NCI-H2196 treated with DMSO at 0.1 percent for 48 hours (cell line): ENCODE measurements at regions not wholly inside any gene's neighbourhood (a gene's known extent, or its start where the extent isn't known, plus 50 kb on each side); places are given as distances from the start of the nearest gene placed in this dataset.

Source experiments
- DNase-seq: peaks from one replicate; lab custom pipeline; 2025; ENCODE audit not compliant: unreplicated experiment; lab: John Stamatoyannopoulos, UW

DNA sequence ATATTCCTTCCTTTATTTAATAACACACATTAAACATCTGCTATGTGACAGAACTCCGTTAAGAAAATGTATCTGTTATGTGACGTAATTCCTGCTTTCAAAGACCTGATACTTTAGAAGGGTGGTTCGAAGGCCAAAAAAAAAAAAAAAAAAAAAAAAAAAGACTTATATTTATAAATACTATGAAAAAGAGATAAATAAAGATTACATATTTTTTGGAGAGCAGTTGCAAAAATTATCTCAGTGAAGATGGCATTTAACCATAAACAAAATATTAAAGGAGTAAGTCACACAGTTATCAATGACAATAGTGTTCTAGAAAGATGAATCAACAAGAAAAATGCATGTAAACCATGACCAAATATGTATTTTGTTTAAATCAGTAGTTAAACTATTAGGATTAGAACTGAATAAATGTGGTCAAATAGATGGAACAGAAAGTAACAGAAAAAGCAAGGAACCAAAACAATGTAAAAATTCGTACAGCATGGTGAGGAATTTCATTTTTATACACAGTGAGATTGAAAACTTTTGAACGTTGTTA is 612.3 kb upstream of the SLITRK5 start:
- no peak for DNase-seq

GRCh38 chr13:87078947-87079795 is 592.0 kb upstream of the SLITRK5 start:
- DNase-seq: no peak

GRCh38 chr13:87080100-87080779 is 590.9 kb upstream of the SLITRK5 start:
- no peak for DNase-seq

DNA sequence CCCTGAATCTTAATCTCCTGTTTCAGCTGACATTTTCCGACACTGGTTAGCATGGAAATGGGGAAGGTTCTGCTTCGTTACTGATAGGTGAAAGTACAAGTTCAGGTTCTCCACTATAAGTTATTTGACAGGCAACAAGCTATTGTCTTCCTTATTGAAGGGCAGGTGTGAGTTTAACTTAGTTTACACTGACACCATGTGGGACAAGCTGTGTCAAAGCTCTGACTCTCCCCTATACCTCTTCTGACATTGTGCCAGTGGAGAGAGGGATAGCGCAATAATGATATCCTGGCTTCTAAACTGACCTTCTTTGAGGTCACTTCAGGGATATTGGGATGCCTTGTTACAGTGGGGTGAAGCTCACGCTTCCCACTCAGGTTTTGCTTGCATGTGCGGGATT is 587.0 kb upstream of the SLITRK5 start:
- DNase-seq: no peak

- DNase-seq: no peak
Measured at GRCh38 chr13:87087741-87088140, 583.4 kb upstream of the SLITRK5 start.

DNA sequence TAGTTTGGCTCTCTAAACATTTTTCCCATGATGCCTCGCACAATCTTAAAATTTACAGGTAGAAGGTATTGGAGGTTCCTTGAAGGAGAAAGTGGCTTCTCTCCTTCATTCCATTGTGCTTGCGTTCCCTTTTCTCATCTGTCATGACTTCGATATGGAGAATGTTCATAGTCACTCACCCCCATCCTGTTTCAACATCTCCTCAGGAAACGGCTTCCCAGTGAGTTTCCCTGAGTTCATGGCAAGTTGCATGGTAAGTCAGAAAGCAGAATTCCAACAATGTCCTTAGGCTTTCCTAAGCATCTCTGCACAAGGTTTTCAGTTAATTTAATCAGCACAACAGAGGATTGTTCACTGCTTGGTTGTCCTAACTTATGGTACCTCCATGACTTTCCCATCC is 581.8 kb upstream of the SLITRK5 start:
- no peak for DNase-seq

DNA sequence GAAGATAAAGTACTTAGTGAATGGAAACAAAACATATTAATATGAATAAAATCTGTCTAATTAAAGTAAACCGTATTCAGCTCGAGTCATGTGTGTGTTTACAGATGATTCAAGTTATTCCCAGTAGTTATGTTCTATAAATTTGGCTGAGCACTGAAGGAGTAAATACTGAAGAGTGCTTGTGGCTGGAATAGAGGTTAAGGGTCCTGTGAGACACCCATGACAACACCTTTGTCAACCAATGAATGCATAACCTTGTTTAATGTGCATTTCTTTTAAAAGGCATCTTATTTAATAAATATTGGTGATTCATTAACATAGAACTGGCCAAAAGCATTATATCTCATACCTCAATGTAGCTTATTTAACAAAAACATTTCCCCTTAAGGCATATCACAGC is 577.8 kb upstream of the SLITRK5 start:
- DNase-seq: no peak

GRCh38 chr13:87094646-87095045 is 576.5 kb upstream of the SLITRK5 start:
- no peak for DNase-seq

- DNase-seq: no peak
Measured at GRCh38 chr13:87100431-87100830, 570.7 kb upstream of the SLITRK5 start.

- DNase-seq: no peak
Measured at GRCh38 chr13:87107651-87108050, 563.5 kb upstream of the SLITRK5 start.

- no peak for DNase-seq
Measured at GRCh38 chr13:87120476-87120875, 550.7 kb upstream of the SLITRK5 start.

- no peak for DNase-seq
Measured at GRCh38 chr13:87122551-87122950, 548.6 kb upstream of the SLITRK5 start.

DNA sequence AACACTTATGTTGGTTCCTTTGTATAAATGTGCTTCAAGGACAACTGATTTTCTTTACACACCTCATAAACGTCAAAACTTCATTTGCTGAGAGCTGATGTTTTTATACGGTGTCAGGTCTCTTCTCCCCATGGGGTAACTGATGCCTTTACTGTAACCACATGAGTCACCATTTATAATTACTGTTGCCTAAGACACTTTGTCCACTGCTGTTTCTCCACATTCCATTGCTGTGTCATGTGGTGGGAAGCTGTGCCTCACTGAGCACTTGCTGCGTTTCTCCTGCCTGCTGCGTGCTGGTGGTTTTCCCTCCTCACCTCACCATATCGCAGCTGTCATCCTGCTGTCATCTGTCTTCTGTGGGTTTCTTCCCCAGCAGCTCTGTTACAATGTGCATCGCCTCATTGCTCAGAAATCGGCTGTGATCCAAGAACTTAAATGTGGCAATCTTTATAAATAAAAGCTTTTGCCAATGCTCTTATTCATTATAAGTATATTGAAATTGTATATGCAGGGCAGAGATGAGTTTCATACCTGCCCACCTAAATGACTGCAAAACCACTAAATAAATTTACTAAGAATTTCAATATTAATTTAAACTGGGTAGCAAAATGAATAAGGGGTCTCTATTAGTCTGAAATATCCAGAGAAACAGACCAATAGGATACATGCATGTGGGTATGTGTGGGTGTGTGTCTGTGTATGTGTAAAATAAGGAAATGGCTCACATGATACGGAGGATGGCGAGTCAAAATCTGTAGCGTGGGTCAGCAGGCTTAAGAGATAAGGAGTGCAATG is 547.0 kb upstream of the SLITRK5 start:
- DNase-seq: no peak

DNA sequence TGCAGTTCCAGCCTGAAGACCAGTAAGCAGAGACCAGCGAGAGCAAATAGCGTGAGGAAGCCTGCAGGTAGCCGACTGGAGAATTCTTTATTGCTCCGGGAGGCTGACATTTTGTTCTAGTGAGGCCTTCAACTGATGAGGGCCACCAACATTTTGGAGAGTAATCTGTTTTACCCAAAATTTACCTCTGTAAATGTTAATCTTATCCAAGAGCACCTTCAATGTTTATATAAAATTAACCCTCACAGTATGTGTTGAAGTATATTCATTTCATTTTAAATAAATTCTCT is 546.4 kb upstream of the SLITRK5 start:
- DNase-seq: no peak

- no peak for DNase-seq
Measured at GRCh38 chr13:87128036-87128435, 543.1 kb upstream of the SLITRK5 start.

- no peak for DNase-seq
Measured at GRCh38 chr13:87128491-87128890, 542.7 kb upstream of the SLITRK5 start.

- no peak for DNase-seq
Measured at GRCh38 chr13:87129602-87130300, 541.4 kb upstream of the SLITRK5 start.

GRCh38 chr13:87130423-87130822 is 540.7 kb upstream of the SLITRK5 start:
- DNase-seq: no peak

DNA sequence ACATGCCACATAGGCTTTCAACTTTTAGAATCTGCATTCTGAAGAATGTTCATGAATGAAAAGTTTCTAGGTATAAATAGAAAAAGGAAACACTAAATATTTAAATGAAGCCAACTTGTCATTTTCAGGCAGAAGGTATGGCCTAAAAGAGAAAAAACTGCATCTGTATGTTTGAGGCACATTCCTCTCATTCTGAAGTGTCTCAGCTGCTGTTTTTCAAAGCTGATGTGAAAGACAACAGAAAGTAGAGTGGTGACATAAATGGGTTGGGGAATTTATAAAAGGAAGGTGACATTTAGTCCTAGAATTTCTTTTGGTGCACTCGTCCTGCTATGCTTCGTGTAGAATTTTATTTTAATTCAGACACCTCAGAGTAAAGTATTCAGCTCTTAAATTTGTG is 539.6 kb upstream of the SLITRK5 start:
- DNase-seq: no peak

GRCh38 chr13:87138866-87139265 is 532.3 kb upstream of the SLITRK5 start:
- DNase-seq: no peak

DNA sequence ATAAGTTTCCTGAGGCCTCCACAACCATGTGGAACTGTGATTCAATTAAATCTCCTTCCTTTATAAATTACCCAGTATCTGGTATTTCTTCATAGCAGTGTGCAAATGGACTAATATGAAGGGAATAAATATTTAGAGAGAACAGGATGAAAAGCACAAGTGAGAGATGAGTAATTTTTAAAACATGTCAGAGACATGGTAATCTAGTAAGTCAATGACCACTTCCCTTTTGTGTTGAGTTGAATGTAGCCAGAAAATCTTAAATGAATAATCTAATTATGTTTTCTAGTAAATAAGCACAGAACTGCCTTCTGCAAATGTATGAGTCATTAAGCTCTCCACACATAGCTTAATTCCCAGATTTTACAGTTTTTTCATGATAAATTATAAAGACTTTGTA is 524.1 kb upstream of the SLITRK5 start:
- no peak for DNase-seq
